SJSA1 (cell line): ENCODE measurements at regions not wholly inside any gene's neighbourhood (a gene's known extent, or its start where the extent isn't known, plus 50 kb on each side); places are given as distances from the start of the nearest gene placed in this dataset.

Experiments
- DNase-seq, 2 experiments: peaks; one replicate each; pipeline ENCODE4 v3.0.0-alpha.2; 2015 to 2020; ENCODE audit warnings: low spot score in 2 of 2, low read depth in 1 of 2
- H3K27ac ChIP-seq: fragments of 250-450 bp; sonication (Bioruptor Pico); 2 replicates; pipeline ENCODE4 v1.5.1; 2020; ENCODE audit warnings: mild to moderate bottlenecking, moderate library complexity
- H3K27me3 ChIP-seq: fragments of 250-450 bp; sonication (Bioruptor Pico); replicated peaks from 2 replicates; pipeline ENCODE4 v1.5.1; 2020; ENCODE audit warnings: mild to moderate bottlenecking, moderate library complexity
- H3K36me3 ChIP-seq: fragments of 250-450 bp; sonication (Bioruptor Pico); 2 replicates; pipeline ENCODE4 v1.5.1; 2020; ENCODE audit warnings: mild to moderate bottlenecking
- H3K4me1 ChIP-seq: fragments of 250-450 bp; sonication (Bioruptor Pico); replicated peaks from 2 replicates; pipeline ENCODE4 v1.6.1; 2021; ENCODE audit warnings: mild to moderate bottlenecking
- H3K4me3 ChIP-seq: fragments of 250-450 bp; sonication (Bioruptor Pico); 2 replicates; pipeline ENCODE4 v1.5.1; 2020; ENCODE audit warnings: mild to moderate bottlenecking
- H3K9me3 ChIP-seq: fragments of 250-450 bp; sonication (Bioruptor Pico); replicated peaks from 2 replicates; pipeline ENCODE4 v1.5.1; 2020; ENCODE audit warnings: mild to moderate bottlenecking

DNA sequence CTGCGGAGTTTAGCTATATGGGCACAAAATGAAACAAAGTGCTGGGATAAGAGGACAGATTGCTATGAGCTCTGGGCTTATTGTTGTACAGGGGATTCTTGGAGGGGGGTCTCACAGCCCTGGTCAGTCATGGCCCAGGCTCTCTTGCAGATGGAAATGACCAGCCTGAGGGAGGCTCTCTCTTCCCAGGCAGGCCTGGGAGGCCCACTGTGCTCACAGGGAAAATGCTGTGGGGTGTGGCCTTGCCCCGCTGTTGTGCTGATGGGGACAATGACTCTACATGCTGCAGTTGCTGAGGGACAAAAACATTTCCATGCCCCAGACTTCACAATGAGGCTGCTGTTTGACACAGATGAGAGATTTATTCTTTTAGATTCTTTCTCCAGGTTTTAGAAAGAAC, 202.2 kb downstream of the KLF13 start:
- Histone ChIP-seq H3K27ac (no peak overlapping the region), H3K4me1 (no peaks in the 10 kb centered on the region), H3K4me3 (no peak overlapping the region), H3K36me3 (no peaks in the 10 kb centered on the region), H3K27me3 (peaks cover 7% of the 10 kb centered on the region; the same call in 1 of the 2 replicates), H3K9me3 (no peaks in the 10 kb centered on the region)
- no peak for DNase-seq

GRCh38 chr15:31537770-31538592, 211.3 kb downstream of the KLF13 start:
- peaks cover 36% of the 10 kb centered on the region for H3K27me3 ChIP-seq
- H3K9me3 ChIP-seq: no peaks in the 10 kb centered on the region
- no peaks in the 10 kb centered on the region for H3K36me3 ChIP-seq
- no peaks in the 10 kb centered on the region for H3K4me1 ChIP-seq
- H3K27ac ChIP-seq: no peak overlapping the region
- DNase-seq: no peak
- H3K4me3 ChIP-seq: no peak overlapping the region

DNA sequence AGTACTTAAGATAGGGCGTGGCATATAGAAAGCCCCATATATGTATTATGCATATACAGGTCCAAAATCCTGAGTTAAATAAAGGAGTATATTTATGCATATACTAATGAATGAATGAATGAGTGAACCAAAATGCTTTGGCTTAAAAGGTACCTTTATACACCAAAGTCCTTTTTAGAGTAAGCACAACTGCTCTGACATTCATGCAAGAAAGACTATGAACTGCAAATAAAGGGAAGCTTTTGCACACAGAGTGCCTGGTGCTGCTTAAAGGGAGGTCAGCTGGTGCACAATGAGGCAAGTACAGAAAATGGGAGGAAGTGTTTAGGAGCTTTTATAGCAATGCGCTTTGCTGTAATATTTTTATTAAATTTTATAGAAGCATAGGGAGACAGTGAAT, 214.0 kb downstream of the KLF13 start:
- Histone ChIP-seq H3K27me3 (peaks cover 36% of the 10 kb centered on the region), H3K36me3 (no peaks in the 10 kb centered on the region), H3K4me3 (no peak overlapping the region), H3K9me3 (no peaks in the 10 kb centered on the region), H3K27ac (no peak overlapping the region), H3K4me1 (no peaks in the 10 kb centered on the region)
- DNase-seq: no peak

DNA sequence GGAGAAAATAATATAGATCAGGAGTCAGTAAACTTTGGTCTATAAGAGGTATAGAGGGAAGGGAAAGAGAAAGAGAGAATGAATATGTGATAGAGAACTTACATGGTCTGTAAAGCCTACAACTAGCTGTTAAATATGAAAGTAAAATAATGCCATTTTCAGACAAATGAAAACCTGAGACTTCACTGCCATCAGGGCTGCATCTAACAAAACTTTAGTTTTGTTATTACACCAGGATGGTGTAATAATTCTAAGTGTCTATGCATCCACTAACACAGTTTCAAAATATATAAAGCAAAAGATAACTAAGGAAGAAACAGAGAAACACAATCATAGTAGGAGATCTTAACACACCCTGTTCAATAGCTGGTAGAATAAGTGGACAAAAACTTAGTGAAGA, 217.7 kb downstream of the KLF13 start:
- H3K27ac ChIP-seq: no peak overlapping the region
- no peaks in the 10 kb centered on the region for H3K4me1 ChIP-seq
- no peaks in the 10 kb centered on the region for H3K9me3 ChIP-seq
- no peaks in the 10 kb centered on the region for H3K36me3 ChIP-seq
- no peak overlapping the region for H3K4me3 ChIP-seq
- H3K27me3 ChIP-seq: peaks cover 37% of the 10 kb centered on the region
- DNase-seq: no peak

DNA sequence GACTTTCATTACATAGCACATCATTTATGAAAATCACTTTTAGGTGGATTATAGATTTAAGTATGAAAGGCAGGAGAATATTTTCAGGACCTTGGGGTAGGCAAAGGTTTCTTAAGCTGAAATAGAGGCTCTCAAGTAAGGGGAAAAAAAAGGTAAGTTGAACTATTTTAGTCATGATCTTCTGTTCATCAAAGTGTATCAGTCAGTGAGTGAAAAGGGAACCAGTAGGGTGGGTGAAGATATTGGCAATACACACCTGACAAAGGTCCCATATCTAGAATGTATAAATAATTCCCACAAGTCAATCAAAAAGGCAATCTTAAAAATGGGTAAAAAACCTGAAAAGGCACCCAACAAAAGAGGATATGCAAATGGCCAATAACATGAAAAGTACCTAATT, 218.6 kb downstream of the KLF13 start:
- no peaks in the 10 kb centered on the region for H3K4me1 ChIP-seq
- DNase-seq: no peak
- no peak overlapping the region for H3K4me3 ChIP-seq
- H3K36me3 ChIP-seq: no peaks in the 10 kb centered on the region
- H3K27ac ChIP-seq: no peak overlapping the region
- no peaks in the 10 kb centered on the region for H3K9me3 ChIP-seq
- H3K27me3 ChIP-seq: peaks cover 29% of the 10 kb centered on the region

DNA sequence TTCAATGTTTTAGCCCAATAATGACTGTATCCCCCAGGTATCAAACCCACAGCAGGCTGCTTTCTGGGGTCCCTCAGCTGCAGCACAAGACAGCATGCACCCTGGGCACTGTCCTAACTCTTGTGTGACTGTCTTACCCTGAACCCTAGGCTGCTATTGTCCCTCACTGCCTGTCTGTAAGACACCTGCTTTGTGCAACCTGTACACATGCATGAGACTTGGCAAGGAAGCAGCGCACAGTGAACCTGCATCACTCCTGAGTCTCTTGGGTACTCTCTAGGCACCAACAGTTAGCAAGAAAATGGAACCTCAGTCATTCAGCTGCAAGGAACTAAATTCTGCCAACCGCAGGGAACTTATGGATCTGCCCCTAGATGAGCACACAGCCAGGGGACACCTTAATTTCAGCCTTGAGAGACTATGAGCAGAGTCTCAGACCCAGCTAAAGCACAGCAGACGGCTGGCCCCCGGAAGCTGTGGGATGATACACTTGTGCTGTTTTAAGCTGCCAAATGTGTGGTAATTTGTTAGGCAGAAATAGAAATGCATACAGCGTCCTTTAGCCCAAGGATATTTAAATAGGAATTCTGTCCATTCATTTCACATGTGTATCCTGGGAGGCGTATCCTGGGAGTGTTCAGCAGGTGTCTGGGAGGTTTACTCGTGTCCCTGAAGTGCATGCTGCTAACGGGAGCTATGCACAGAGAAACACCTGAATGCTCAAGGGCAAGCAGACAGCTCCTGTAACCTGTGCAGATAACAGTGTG, 223.8 kb downstream of the KLF13 start:
- Histone ChIP-seq H3K4me3 (no peak overlapping the region), H3K27me3 (peaks cover 9% of the 10 kb centered on the region; the same call in 1 of the 2 replicates), H3K27ac (no peak overlapping the region), H3K9me3 (no peaks in the 10 kb centered on the region), H3K4me1 (0 out of 2 replicates have a peak, but pooled peaks cover 4% of the 10 kb centered on the region), H3K36me3 (no peaks in the 10 kb centered on the region)
- no peak for DNase-seq

DNA sequence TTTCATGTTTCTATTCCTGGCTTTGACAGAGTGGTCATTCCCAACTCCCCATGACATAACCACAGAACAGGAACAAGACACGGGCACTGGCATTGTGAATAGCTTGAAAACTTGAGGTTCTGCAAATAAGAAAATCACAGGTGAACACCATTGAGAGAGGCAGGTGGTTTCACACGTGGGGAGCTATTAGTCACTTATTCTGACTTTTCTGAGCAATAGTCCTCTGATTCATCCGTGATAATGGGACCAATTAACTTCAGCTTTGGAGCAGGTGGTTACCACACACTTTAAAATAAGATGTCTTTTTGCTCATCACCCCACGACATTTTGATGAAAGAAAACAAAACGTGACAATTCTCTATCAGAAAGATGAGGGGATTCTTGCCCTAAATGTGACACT, 224.7 kb downstream of the KLF13 start:
- H3K27ac ChIP-seq: no peak overlapping the region
- no peaks in the 10 kb centered on the region for H3K36me3 ChIP-seq
- no peak overlapping the region for H3K4me3 ChIP-seq
- H3K4me1 ChIP-seq: 0 out of 2 replicates have a peak, but pooled peaks cover 4% of the 10 kb centered on the region
- no peaks in the 10 kb centered on the region for H3K9me3 ChIP-seq
- DNase-seq: no peak
- H3K27me3 ChIP-seq: peaks cover 4% of the 10 kb centered on the region; the same call in 1 of the 2 replicates

- Histone ChIP-seq H3K4me1 (0 out of 2 replicates have a peak, but pooled peaks cover 4% of the 10 kb centered on the region), H3K4me3 (no peak overlapping the region), H3K9me3 (no peaks in the 10 kb centered on the region), H3K27me3 (peaks cover 4% of the 10 kb centered on the region; the same call in 1 of the 2 replicates), H3K36me3 (no peaks in the 10 kb centered on the region), H3K27ac (no peak overlapping the region)
- DNase-seq: no peak
Observed at GRCh38 chr15:31552482-31553099, 226.0 kb downstream of the KLF13 start.

DNA sequence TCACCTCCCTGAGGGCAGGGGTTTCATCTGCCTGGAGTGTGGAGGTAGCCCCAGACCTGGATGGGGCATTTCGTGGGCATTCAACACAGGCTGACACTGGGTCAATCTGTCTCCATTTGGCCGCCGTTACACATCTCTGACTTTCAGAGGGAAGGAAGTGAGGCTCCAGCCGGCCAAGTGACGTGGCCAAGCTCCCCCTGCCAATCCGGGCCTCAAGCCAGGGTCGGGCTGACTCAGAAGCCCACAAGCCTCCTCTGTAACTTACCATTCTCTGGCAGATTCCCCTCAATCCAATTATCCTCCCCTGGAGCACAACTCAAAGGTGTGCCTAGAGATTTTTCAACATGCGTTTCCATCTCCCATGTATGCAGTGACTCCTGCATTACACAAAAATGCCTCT, 227.6 kb downstream of the KLF13 start:
- Histone ChIP-seq H3K4me3 (no peak overlapping the region), H3K4me1 (0 out of 2 replicates have a peak, but pooled peaks cover 4% of the 10 kb centered on the region), H3K36me3 (no peaks in the 10 kb centered on the region), H3K9me3 (no peaks in the 10 kb centered on the region), H3K27me3 (peaks cover 2% of the 10 kb centered on the region; the same call in 1 of the 2 replicates), H3K27ac (no peak overlapping the region)
- DNase-seq: no peak

DNA sequence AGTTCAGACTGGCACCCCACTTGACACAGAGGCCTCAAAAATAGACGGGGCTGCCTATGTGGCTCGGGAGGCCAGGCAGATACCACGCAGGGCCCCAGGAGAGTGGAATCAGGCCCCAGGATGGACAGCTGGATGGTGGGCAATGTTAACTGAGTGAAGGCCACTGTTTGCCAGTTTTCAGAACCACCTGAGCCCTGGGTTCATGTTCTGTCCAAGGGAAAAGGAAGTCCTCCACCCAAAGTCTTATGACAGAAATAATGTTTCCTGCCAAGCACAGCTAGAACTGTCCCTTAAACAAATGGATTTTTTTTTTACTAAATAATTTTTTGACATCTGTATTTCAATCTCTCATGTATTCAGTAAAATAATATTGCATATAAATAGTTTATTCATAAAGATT, 228.4 kb downstream of the KLF13 start:
- Histone ChIP-seq H3K36me3 (no peaks in the 10 kb centered on the region), H3K9me3 (no peaks in the 10 kb centered on the region), H3K27ac (no peak overlapping the region), H3K27me3 (no peaks in the 10 kb centered on the region), H3K4me3 (no peak overlapping the region), H3K4me1 (0 out of 2 replicates have a peak, but pooled peaks cover 4% of the 10 kb centered on the region)
- DNase-seq: no peak

- Histone ChIP-seq H3K36me3 (no peaks in the 10 kb centered on the region), H3K4me3 (no peak overlapping the region), H3K9me3 (no peaks in the 10 kb centered on the region), H3K4me1 (0 out of 2 replicates have a peak, but pooled peaks cover 4% of the 10 kb centered on the region), H3K27ac (no peak overlapping the region), H3K27me3 (peaks cover 7% of the 10 kb centered on the region; the same call in 1 of the 2 replicates)
- DNase-seq: no peak
Observed at GRCh38 chr15:31556494-31557150, 230.0 kb downstream of the KLF13 start.

DNA sequence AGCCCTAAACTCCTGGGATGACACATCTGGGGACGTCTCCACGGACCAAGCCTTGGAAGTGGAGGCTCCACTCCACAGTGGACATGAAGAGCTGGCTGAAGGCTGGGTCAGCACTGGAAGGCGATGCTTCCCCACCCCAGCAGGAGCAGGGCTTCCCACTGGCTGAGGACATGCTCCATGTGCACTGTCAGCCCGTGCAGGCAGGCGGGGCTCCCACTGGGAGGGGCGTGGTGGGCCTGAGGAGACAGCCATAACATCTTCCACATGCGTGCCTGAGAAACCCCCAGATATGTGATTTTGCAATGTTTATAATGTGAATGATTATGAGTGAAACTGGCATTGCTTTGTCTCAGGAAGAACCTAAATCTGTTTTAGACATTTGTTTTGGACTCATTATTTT, 231.3 kb downstream of the KLF13 start:
- Histone ChIP-seq H3K4me1 (0 out of 2 replicates have a peak, but pooled peaks cover 4% of the 10 kb centered on the region), H3K36me3 (no peaks in the 10 kb centered on the region), H3K9me3 (no peaks in the 10 kb centered on the region), H3K27me3 (peaks cover 7% of the 10 kb centered on the region; the same call in 1 of the 2 replicates), H3K27ac (no peak overlapping the region), H3K4me3 (no peak overlapping the region)
- no peak for DNase-seq

GRCh38 chr15:31558840-31559239, 232.2 kb downstream of the KLF13 start:
- DNase-seq: no peak
- Histone ChIP-seq H3K27me3 (peaks cover 7% of the 10 kb centered on the region; the same call in 1 of the 2 replicates), H3K27ac (no peak overlapping the region), H3K4me1 (0 out of 2 replicates have a peak, but pooled peaks cover 4% of the 10 kb centered on the region), H3K9me3 (no peaks in the 10 kb centered on the region), H3K4me3 (no peak overlapping the region), H3K36me3 (no peaks in the 10 kb centered on the region)
